GM12865 (cell line): ENCODE measurements at regions not wholly inside any gene's neighbourhood (a gene's known extent, or its start where the extent isn't known, plus 50 kb on each side); places are given as distances from the start of the nearest gene placed in this dataset.
A peak's percentile ranks its signal among the peaks of the same experiment; 100 is the strongest.

ENCODE experiments used
- DNase-seq: peaks from one replicate; pipeline ENCODE4 v3.0.0; 2010; ENCODE audit warnings: low read depth
- H3K4me3 ChIP-seq: 2 replicates; pipeline ENCODE4 v1.5.1; 2011; ENCODE audit warnings: mild to moderate bottlenecking, low read depth, low read length, control low read depth
- TF ChIP-seq, protein P1 (sequence below): IDR thresholded peaks from 2 replicates; pipeline ENCODE4 v1.5.1; 2011; ENCODE audit warnings: low read length, control low read depth, low read depth, inconsistent platforms; ENCODE audit not compliant: insufficient read depth; ENCODE audit errors: missing control alignments

DNA sequence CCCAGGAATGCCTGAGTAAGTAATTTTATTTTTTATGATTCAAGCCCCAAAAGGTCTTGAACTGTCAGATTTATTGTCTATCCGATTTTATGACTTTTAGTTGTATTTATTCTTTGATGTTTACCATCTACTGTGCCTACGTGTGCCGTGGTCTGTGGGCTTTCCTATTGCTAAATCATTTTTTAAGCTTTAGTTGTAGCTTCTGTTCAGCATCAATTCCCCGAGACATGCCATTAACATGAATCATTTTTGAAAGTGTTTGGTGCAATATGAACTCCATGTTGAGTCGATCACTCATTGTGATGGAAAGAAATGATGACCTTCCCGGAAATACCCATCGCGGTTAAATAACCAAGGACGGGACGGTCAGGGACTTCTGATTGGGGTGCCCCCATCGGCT is 268.7 kb upstream of the THRB start:
- H3K4me3 ChIP-seq = no peak overlapping the region
- no peak for DNase-seq
- TF ChIP-seq, protein P1, sequence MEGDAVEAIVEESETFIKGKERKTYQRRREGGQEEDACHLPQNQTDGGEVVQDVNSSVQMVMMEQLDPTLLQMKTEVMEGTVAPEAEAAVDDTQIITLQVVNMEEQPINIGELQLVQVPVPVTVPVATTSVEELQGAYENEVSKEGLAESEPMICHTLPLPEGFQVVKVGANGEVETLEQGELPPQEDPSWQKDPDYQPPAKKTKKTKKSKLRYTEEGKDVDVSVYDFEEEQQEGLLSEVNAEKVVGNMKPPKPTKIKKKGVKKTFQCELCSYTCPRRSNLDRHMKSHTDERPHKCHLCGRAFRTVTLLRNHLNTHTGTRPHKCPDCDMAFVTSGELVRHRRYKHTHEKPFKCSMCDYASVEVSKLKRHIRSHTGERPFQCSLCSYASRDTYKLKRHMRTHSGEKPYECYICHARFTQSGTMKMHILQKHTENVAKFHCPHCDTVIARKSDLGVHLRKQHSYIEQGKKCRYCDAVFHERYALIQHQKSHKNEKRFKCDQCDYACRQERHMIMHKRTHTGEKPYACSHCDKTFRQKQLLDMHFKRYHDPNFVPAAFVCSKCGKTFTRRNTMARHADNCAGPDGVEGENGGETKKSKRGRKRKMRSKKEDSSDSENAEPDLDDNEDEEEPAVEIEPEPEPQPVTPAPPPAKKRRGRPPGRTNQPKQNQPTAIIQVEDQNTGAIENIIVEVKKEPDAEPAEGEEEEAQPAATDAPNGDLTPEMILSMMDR = no peak

DNA sequence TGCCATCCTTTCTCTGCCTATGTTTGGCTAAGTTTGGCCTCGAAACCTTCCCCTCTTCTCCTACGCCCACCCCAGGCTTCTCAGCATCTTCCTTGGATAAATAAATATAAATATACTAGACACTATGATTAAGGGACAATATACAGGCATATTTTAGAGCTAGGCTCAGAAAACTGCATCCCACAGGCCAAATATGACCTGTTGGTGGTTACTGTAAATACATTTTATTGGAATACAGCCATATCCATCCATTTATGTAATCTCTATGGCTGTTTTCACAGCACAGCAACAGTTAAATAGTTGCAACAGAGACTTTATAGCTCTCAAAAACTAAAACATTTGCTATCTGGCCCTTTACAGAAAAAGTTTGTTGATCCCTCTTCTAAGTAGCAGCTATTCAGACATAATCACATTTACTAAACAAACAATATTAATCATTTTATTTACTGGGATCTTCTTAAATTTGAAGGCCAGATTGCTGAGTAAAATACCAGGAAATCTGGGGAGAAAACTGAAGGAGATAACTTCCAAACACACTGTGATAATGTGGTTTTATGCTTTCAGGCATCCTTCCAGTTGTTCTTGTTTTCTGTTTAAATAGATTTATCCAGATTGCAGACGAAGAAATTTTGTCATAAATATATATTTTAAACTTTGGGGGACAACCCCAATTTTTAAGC is 269.7 kb upstream of the THRB start:
- DNase-seq = no peak
- TF ChIP-seq, protein P1 = no peak

DNA sequence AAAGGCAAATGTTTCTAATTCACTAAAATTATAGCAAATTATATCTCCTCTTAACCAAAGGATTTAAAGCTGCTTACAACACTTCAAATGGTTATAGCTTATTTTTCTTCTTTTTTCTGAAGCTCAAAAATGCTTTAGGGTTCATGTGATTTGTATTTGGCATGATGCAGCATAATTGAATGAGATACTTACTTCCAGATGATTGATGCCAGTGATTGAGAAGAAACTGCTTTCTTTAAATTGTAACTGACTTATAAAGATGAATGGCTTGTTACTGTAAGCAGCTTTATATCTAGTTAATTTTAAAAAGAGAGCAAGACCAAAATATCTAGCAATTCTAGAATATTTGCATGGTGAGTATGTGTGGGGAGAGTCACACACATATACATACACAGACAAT is 270.7 kb upstream of the THRB start:
- no peak overlapping the region for H3K4me3 ChIP-seq
- DNase-seq = no peak
- TF ChIP-seq, protein P1 = no peak

More for the DNA sequence above, 269.7 kb upstream of the THRB start:
- no peak overlapping the region for H3K4me3 ChIP-seq

DNA sequence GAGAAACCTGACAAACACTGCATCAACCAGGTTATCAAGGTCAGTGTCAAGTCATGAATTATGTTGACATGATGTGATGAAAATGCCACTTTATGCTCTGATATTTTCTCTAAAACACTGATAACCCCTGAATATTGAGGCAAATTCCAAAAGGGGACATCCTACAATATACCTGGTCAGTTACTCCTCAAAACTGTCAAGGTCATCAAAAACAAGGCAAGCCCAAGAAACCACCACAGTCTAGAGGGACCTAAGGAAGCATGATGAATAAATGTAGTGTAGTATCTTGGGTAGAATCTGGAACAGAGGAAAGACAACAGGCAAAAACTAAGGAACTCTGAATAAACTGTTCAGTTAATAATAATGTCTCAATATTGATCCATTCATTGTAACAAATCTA is 275.3 kb upstream of the THRB start:
- TF ChIP-seq, protein P1 = no peak
- no peak overlapping the region for H3K4me3 ChIP-seq
- no peak for DNase-seq

DNA sequence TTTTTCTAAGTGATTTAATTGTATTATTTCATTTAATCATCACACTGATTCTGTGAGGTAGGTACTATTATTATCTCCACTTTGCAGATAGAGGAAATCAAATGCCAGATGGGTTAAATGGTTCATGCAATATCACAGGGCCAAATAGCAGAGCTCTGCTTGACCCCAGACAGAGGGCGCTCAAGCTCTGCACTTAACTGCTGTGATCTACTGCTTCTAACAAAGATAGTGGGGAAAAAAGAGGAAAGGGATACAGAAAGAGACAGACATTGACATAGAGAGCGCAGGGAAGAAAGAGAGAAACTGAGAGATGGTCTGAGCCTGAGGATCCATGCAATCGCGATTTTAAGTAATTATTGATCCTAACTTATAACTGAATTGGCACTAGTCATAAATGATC is 279.1 kb upstream of the THRB start:
- H3K4me3 ChIP-seq = no peak overlapping the region
- TF ChIP-seq, protein P1 = peak; percentile 74
- peak; percentile 66 for DNase-seq

DNA sequence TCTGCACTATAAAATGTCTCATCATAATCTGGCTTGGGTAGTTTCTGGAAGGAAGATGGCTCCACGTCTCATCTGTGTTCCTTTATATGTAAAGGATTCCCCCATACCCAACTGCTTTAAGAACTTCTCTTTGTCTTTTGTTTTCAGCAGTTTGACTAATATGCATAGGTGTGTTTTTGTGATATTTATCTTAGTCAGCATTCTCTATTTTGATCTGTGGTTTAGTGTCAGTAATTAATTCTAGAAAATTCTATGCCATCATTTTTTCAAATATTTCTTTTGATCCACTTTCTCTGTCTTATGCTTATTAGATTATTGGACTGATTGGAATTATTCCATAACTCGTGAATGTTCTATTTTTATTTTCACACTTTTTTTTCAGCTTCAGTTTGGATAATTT is 286.3 kb upstream of the THRB start:
- no peak overlapping the region for H3K4me3 ChIP-seq
- TF ChIP-seq, protein P1 = no peak
- DNase-seq = no peak

DNA sequence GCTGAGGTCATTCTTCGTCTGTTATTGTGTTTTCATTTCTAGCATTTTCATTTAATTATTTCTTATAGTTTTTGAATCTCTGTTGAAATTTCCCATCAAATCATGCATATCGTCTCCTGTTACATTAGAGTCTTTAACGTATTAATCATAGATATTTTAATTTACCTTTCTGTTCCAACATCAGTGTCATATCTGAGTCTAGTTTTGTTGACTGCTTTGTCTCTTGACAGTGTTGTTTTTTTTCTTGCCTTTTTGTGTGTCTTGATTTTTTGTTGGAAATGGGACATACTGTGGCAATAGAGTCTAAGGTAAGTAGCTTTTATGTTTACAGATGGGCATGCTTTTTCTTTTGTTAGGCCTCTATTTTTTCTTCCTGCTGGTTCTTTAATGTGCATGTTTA is 286.8 kb upstream of the THRB start:
- TF ChIP-seq, protein P1 = no peak
- no peak for DNase-seq
- no peak overlapping the region for H3K4me3 ChIP-seq
